Osteoblast (primary cell): ENCODE measurements at regions not wholly inside any gene's neighbourhood (a gene's known extent, or its start where the extent isn't known, plus 50 kb on each side); places are given as distances from the start of the nearest gene placed in this dataset.

ENCODE experiments used
- DNase-seq: peaks from one replicate; pipeline ENCODE4 v3.0.0; 2011; ENCODE audit warnings: low spot score, mixed read lengths; ENCODE audit not compliant: insufficient read length; ENCODE audit errors: missing footprints
- H2AFZ ChIP-seq: 2 replicates; pipeline ENCODE4 v1.6.0; 2011; ENCODE audit warnings: mild to moderate bottlenecking, low read length
- H3K27ac ChIP-seq: 2 replicates; pipeline ENCODE4 v1.5.1; 2011; ENCODE audit warnings: mild to moderate bottlenecking, low read depth, low read length, moderate library complexity
- H3K27me3 ChIP-seq: 2 replicates; pipeline ENCODE4 v1.6.0; 2012; ENCODE audit warnings: mild to moderate bottlenecking, control low read depth, inconsistent platforms, low read length, moderate library complexity; ENCODE audit not compliant: insufficient read depth
- H3K36me3 ChIP-seq: 2 replicates; pipeline ENCODE4 v1.5.1; 2011; ENCODE audit warnings: mild to moderate bottlenecking, low read length, control low read depth, moderate library complexity; ENCODE audit not compliant: insufficient read depth
- H3K4me1 ChIP-seq: 2 replicates; pipeline ENCODE4 v1.5.1; 2011; ENCODE audit warnings: mild to moderate bottlenecking, low read length, control low read depth, moderate library complexity; ENCODE audit not compliant: insufficient read depth
- H3K4me2 ChIP-seq: 2 replicates; pipeline ENCODE4 v1.6.0; 2011; ENCODE audit warnings: mild to moderate bottlenecking, low read length; ENCODE audit not compliant: insufficient read depth
- H3K4me3 ChIP-seq: fragments of 200-600 bp; sonication (generic); 3 replicates; pipeline ENCODE4 v1.5.1; 2012; ENCODE audit warnings: mild to moderate bottlenecking, low read length, inconsistent platforms; ENCODE audit not compliant: insufficient read depth
- H3K79me2 ChIP-seq: 2 replicates; pipeline ENCODE4 v1.6.0; 2012; ENCODE audit warnings: mild to moderate bottlenecking, low read length, control low read depth, inconsistent platforms; ENCODE audit not compliant: insufficient read depth
- H3K9me3 ChIP-seq: 2 replicates; pipeline ENCODE4 v1.5.1; 2011; ENCODE audit warnings: low read depth, low read length, control low read depth
- H4K20me1 ChIP-seq: 2 replicates; pipeline ENCODE4 v1.6.0; 2012; ENCODE audit warnings: mild to moderate bottlenecking, low read length, control low read depth; ENCODE audit not compliant: insufficient read depth
- CTCF ChIP-seq: IDR thresholded peaks from 2 replicates; pipeline ENCODE4 v1.5.1; 2011; ENCODE audit warnings: mild to moderate bottlenecking, low read depth, low read length, moderate library complexity; ENCODE audit errors: extremely low read depth

- TF ChIP-seq CTCF: no peak
- no peak overlapping the region for H3K4me3 ChIP-seq
- H2AFZ ChIP-seq: no peak overlapping the region
- no peak for DNase-seq
- no peaks in the 10 kb centered on the region for H3K79me2 ChIP-seq
- no peaks in the 10 kb centered on the region for H4K20me1 ChIP-seq
- no peaks in the 10 kb centered on the region for H3K9me3 ChIP-seq
- H3K4me1 ChIP-seq: no peaks in the 10 kb centered on the region
- H3K27ac ChIP-seq: no peak overlapping the region
- H3K36me3 ChIP-seq: no peaks in the 10 kb centered on the region
- H3K4me2 ChIP-seq: no peak overlapping the region
- no peaks in the 10 kb centered on the region for H3K27me3 ChIP-seq
Measured at GRCh38 chr18:40911582-40912254, 1043.3 kb upstream of the PIK3C3 start.

GRCh38 chr18:40911041-40911440 lies 1044.0 kb upstream of the PIK3C3 start:
- Histone ChIP-seq H3K4me2 (no peak overlapping the region), H3K27ac (no peak overlapping the region)

GRCh38 chr18:40907842-40908241 lies 1047.2 kb upstream of the PIK3C3 start:
- no peaks in the 10 kb centered on the region for H4K20me1 ChIP-seq
- no peaks in the 10 kb centered on the region for H3K36me3 ChIP-seq
- H3K27ac ChIP-seq: no peak overlapping the region
- no peak for TF ChIP-seq CTCF
- no peak for DNase-seq
- H3K27me3 ChIP-seq: no peaks in the 10 kb centered on the region
- H2AFZ ChIP-seq: no peak overlapping the region
- H3K79me2 ChIP-seq: no peaks in the 10 kb centered on the region
- no peak overlapping the region for H3K4me2 ChIP-seq
- H3K4me3 ChIP-seq: no peak overlapping the region
- no peaks in the 10 kb centered on the region for H3K4me1 ChIP-seq
- no peaks in the 10 kb centered on the region for H3K9me3 ChIP-seq

More at GRCh38 chr18:40911041-40911440, 1044.0 kb upstream of the PIK3C3 start:
- H3K4me1 ChIP-seq: no peaks in the 10 kb centered on the region
- DNase-seq: no peak
- H2AFZ ChIP-seq: no peak overlapping the region
- no peak overlapping the region for H3K4me3 ChIP-seq
- TF ChIP-seq CTCF: no peak
- H3K9me3 ChIP-seq: no peaks in the 10 kb centered on the region
- no peaks in the 10 kb centered on the region for H4K20me1 ChIP-seq
- no peaks in the 10 kb centered on the region for H3K79me2 ChIP-seq
- no peaks in the 10 kb centered on the region for H3K36me3 ChIP-seq
- H3K27me3 ChIP-seq: no peaks in the 10 kb centered on the region

GRCh38 chr18:40904295-40904694 lies 1050.7 kb upstream of the PIK3C3 start:
- H3K27me3 ChIP-seq: no peaks in the 10 kb centered on the region
- no peaks in the 10 kb centered on the region for H3K79me2 ChIP-seq
- no peaks in the 10 kb centered on the region for H3K36me3 ChIP-seq
- no peaks in the 10 kb centered on the region for H3K9me3 ChIP-seq
- no peak overlapping the region for H3K4me2 ChIP-seq
- no peak overlapping the region for H3K27ac ChIP-seq
- no peak overlapping the region for H2AFZ ChIP-seq
- DNase-seq: no peak
- TF ChIP-seq CTCF: no peak
- no peak overlapping the region for H3K4me3 ChIP-seq
- H3K4me1 ChIP-seq: no peaks in the 10 kb centered on the region
- no peaks in the 10 kb centered on the region for H4K20me1 ChIP-seq
